ENCODE measurements at regions not wholly inside any gene's neighbourhood (a gene's known extent, or its start where the extent isn't known, plus 50 kb on each side); places are given as distances from the start of the nearest gene placed in this dataset.

DNA sequence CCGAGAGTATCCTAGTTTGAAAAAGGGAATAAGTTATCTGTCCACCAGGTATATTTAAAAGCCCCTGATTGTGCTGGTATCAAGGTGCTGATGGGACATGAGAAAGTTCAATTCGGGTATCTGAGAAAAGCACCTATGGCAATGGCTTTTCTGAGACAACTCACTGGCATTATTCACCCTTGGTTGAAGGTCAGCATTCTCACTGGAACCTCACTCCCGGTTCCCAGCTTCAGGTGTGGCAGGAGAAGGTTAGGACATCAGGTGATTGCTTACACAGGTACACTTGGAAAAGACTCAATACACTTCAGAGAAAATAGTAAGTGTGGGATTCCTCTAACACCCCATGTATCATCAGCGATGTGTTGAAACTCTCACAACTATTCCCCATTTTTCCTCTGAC, 643.1 kb downstream of the INHBA start:
- TF ChIP-seq, protein P1, sequence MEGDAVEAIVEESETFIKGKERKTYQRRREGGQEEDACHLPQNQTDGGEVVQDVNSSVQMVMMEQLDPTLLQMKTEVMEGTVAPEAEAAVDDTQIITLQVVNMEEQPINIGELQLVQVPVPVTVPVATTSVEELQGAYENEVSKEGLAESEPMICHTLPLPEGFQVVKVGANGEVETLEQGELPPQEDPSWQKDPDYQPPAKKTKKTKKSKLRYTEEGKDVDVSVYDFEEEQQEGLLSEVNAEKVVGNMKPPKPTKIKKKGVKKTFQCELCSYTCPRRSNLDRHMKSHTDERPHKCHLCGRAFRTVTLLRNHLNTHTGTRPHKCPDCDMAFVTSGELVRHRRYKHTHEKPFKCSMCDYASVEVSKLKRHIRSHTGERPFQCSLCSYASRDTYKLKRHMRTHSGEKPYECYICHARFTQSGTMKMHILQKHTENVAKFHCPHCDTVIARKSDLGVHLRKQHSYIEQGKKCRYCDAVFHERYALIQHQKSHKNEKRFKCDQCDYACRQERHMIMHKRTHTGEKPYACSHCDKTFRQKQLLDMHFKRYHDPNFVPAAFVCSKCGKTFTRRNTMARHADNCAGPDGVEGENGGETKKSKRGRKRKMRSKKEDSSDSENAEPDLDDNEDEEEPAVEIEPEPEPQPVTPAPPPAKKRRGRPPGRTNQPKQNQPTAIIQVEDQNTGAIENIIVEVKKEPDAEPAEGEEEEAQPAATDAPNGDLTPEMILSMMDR (IDR thresholded peaks at IDR 0.05 in 8 of 11, conservative IDR thresholded peaks at IDR 0.05 in 3 of 11) = no peak
- no peak for TF ChIP-seq POLR2A (IDR thresholded peaks at IDR 0.05)
